ENCODE measurements at regions not wholly inside any gene's neighbourhood (a gene's known extent, or its start where the extent isn't known, plus 50 kb on each side); places are given as distances from the start of the nearest gene placed in this dataset.
"Not testable (repeated sequence)": the region's sequence is repeated elsewhere in the genome, so short reads cannot be mapped to it uniquely, and the experiment has no call there.

GRCh38 chr9:138174954-138175353, 297.4 kb downstream of the CACNA1B start:
- DNase-seq: not testable (repeated sequence)

GRCh38 chr9:138175354-138175753, 297.8 kb downstream of the CACNA1B start:
- DNase-seq: not testable (repeated sequence)

- not testable (repeated sequence) for DNase-seq
These were observed 299.5 kb downstream of the CACNA1B start for GRCh38 chr9:138177091-138177490.

GRCh38 chr9:138179003-138179402, 301.4 kb downstream of the CACNA1B start:
- not testable (repeated sequence) for DNase-seq

GRCh38 chr9:138179671-138180070, 302.1 kb downstream of the CACNA1B start:
- DNase-seq: not testable (repeated sequence)

GRCh38 chr9:138181963-138182362, 304.4 kb downstream of the CACNA1B start:
- not testable (repeated sequence) for DNase-seq

GRCh38 chr9:138197156-138197555, 319.6 kb downstream of the CACNA1B start:
- DNase-seq: not testable (repeated sequence)

GRCh38 chr9:138198963-138199362, 321.4 kb downstream of the CACNA1B start:
- DNase-seq: not testable (repeated sequence)

- not testable (repeated sequence) for DNase-seq
These were observed 322.3 kb downstream of the CACNA1B start for GRCh38 chr9:138199917-138200316.

- DNase-seq: not testable (repeated sequence)
These were observed 323.0 kb downstream of the CACNA1B start for GRCh38 chr9:138200481-138201142.

- DNase-seq: not testable (repeated sequence)
These were observed 323.7 kb downstream of the CACNA1B start for GRCh38 chr9:138201167-138201889.

- DNase-seq: not testable (repeated sequence)
These were observed 324.5 kb downstream of the CACNA1B start for GRCh38 chr9:138202043-138202442.

GRCh38 chr9:138203304-138203703, 325.7 kb downstream of the CACNA1B start:
- DNase-seq: not testable (repeated sequence)

GRCh38 chr9:138203872-138204271, 326.3 kb downstream of the CACNA1B start:
- not testable (repeated sequence) for DNase-seq

- not testable (repeated sequence) for DNase-seq
These were observed 328.5 kb downstream of the CACNA1B start for GRCh38 chr9:138206108-138206507.

- not testable (repeated sequence) for DNase-seq
These were observed 330.0 kb downstream of the CACNA1B start for GRCh38 chr9:138207300-138208179.

- DNase-seq: not testable (repeated sequence)
These were observed 331.6 kb downstream of the CACNA1B start for GRCh38 chr9:138209071-138209644.

GRCh38 chr9:138210388-138210986, 332.9 kb downstream of the CACNA1B start:
- DNase-seq: peak; percentile 39

- DNase-seq: not testable (repeated sequence)
These were observed 333.5 kb downstream of the CACNA1B start for GRCh38 chr9:138211070-138211469.

GRCh38 chr9:138211544-138212219, 334.1 kb downstream of the CACNA1B start:
- not testable (repeated sequence) for DNase-seq

GRCh38 chr9:138212811-138213210, 335.2 kb downstream of the CACNA1B start:
- DNase-seq: not testable (repeated sequence)

- peak; percentile 79 for DNase-seq
These were observed 336.2 kb downstream of the CACNA1B start for GRCh38 chr9:138213748-138214147.
